SK-MEL-5 (cell line): ENCODE measurements at regions not wholly inside any gene's neighbourhood (a gene's known extent, or its start where the extent isn't known, plus 50 kb on each side); places are given as distances from the start of the nearest gene placed in this dataset.
"Not testable (repeated sequence)": the region's sequence is repeated elsewhere in the genome, so short reads cannot be mapped to it uniquely, and the experiment has no call there.

Experiments used
- DNase-seq: peaks from one replicate; pipeline ENCODE4 v3.0.0-alpha.2; 2016; ENCODE audit warnings: low read depth, low spot score
- in situ Hi-C: cut with HindIII; loops from 2 replicates; pipeline ENCODE4 v1.10.0; 2016; ENCODE audit warnings: low sequenced_read_pairs, high pct_unique_total_duplicates, low pct_unique_long_range_greater_than_20kb

GRCh38 chr5:60426189-60426588 lies 273.8 kb downstream of the DEPDC1B start:
- in situ Hi-C loops, DNase-seq: not testable (repeated sequence)

- in situ Hi-C loops, DNase-seq: not testable (repeated sequence)
Measured at GRCh38 chr5:60420773-60421172, 279.2 kb downstream of the DEPDC1B start.

- no peak for DNase-seq
- in situ Hi-C loops = no loop called here
Measured at GRCh38 chr5:60417500-60418181, 282.3 kb downstream of the DEPDC1B start.

- in situ Hi-C loops = no loop called here
- DNase-seq = no peak
Measured at GRCh38 chr5:60415443-60415842, 284.5 kb downstream of the DEPDC1B start.

- in situ Hi-C loops = no loop called here
- DNase-seq = no peak
Measured at GRCh38 chr5:60410427-60410826, 289.5 kb downstream of the DEPDC1B start.

GRCh38 chr5:60404171-60404570 lies 295.8 kb downstream of the DEPDC1B start:
- in situ Hi-C loops = no loop called here
- no peak for DNase-seq

- in situ Hi-C loops = no loop called here
- no peak for DNase-seq
Measured at GRCh38 chr5:60403343-60404006, 296.5 kb downstream of the DEPDC1B start.

- in situ Hi-C loops = no loop called here
- DNase-seq = no peak
Measured at GRCh38 chr5:60402161-60402785, 297.7 kb downstream of the DEPDC1B start.

GRCh38 chr5:60401526-60401925 lies 298.4 kb downstream of the DEPDC1B start:
- DNase-seq = no peak
- in situ Hi-C loops = no loop called here

- in situ Hi-C loops = no loop called here
- no peak for DNase-seq
Measured at GRCh38 chr5:60399507-60399906, 300.5 kb downstream of the DEPDC1B start.

GRCh38 chr5:60395712-60396329 lies 304.1 kb downstream of the DEPDC1B start:
- in situ Hi-C loops = no loop called here
- peak; percentile 22 for DNase-seq

GRCh38 chr5:60387051-60387440 lies 312.9 kb downstream of the DEPDC1B start:
- in situ Hi-C loops = no loop called here
- DNase-seq = no peak

GRCh38 chr5:60386436-60387050 lies 313.4 kb downstream of the DEPDC1B start:
- DNase-seq = no peak
- in situ Hi-C loops = no loop called here

GRCh38 chr5:60382716-60383115 lies 317.2 kb downstream of the DEPDC1B start:
- in situ Hi-C loops = no loop called here
- DNase-seq = peak; percentile 74

- DNase-seq = no peak
- in situ Hi-C loops = no loop called here
Measured at GRCh38 chr5:60379907-60380306, 320.1 kb downstream of the DEPDC1B start.

GRCh38 chr5:60377826-60378225 lies 322.1 kb downstream of the DEPDC1B start:
- in situ Hi-C loops = no loop called here
- peak; percentile 16 for DNase-seq

GRCh38 chr5:60376860-60377259 lies 323.1 kb downstream of the DEPDC1B start:
- no peak for DNase-seq
- in situ Hi-C loops = no loop called here

- DNase-seq = no peak
- in situ Hi-C loops = no loop called here
Measured at GRCh38 chr5:60374409-60374808, 325.6 kb downstream of the DEPDC1B start.
